ENCODE measurements at regions not wholly inside any gene's neighbourhood (a gene's known extent, or its start where the extent isn't known, plus 50 kb on each side); places are given as distances from the start of the nearest gene placed in this dataset.

DNA sequence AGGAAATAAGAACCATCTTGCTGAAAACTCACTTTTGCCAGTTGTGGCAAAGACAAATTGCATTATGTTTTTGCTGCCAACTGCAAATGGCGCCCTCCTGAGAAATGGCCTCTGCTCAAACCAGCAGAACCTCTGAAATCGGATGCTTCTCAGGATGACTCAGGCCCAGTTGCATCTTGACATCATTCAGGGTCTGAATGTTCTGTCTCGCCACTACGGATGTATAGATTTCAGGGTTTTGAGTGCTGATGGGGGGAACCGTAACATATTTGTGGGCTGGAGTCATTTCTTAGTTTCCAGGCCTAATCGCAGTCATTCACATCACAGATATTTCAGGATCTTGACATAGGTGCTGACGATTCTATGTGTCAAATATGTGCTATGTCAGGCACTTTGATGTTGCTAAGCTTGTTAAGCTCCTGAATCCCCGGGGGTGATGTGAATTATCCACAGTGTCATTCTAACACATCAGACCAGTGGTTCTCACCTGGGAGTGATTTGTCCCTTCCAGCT lies 207.1 kb downstream of the NFATC2 start:
- TF ChIP-seq, protein P1, sequence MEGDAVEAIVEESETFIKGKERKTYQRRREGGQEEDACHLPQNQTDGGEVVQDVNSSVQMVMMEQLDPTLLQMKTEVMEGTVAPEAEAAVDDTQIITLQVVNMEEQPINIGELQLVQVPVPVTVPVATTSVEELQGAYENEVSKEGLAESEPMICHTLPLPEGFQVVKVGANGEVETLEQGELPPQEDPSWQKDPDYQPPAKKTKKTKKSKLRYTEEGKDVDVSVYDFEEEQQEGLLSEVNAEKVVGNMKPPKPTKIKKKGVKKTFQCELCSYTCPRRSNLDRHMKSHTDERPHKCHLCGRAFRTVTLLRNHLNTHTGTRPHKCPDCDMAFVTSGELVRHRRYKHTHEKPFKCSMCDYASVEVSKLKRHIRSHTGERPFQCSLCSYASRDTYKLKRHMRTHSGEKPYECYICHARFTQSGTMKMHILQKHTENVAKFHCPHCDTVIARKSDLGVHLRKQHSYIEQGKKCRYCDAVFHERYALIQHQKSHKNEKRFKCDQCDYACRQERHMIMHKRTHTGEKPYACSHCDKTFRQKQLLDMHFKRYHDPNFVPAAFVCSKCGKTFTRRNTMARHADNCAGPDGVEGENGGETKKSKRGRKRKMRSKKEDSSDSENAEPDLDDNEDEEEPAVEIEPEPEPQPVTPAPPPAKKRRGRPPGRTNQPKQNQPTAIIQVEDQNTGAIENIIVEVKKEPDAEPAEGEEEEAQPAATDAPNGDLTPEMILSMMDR (IDR thresholded peaks at IDR 0.05) = peak; percentile 59
- Mint-ChIP-seq H3K36me3 (ENCODE audit: low read depth) (0 out of 2 replicates have a peak, but pooled peaks cover 5% of the 10 kb centered on the region), H3K4me3 (peak overlapping the region; percentile 42), H3K4me1 (ENCODE audit: low read depth) (peaks cover 78% of the 10 kb centered on the region), H3K27ac (peak overlapping the region; percentile 94), H3K27me3 (ENCODE audit: insufficient read depth) (no peaks in the 10 kb centered on the region; the same call in 1 of the 2 replicates), H3K9me3 (peaks cover 4% of the 10 kb centered on the region; the same call in 1 of the 2 replicates)
- DNase-seq = peak; percentile 96

DNA sequence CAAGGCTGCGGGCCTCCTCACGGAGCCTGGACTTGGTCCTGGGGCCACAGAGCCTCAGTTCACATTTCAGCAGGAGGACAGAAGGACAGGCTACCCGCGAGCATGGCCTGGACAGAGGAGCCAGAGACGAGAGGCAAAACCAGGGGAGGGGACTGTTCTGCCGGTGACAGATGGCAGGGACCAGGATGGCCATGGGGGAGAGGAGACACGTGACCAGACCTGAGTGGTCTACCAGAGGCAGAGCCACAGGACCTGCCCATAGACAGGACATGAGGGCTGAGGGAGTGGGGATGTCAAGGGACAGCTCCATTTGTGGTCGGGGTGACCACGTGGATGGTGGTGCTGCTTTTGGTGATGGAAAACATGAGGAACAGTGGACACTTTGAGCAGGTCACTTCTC lies 207.9 kb downstream of the NFATC2 start:
- Mint-ChIP-seq H3K36me3 (ENCODE audit: low read depth) (peaks cover 11% of the 10 kb centered on the region), H3K27me3 (ENCODE audit: insufficient read depth) (no peaks in the 10 kb centered on the region; the same call in 1 of the 2 replicates), H3K9me3 (peaks cover 9% of the 10 kb centered on the region), H3K4me1 (ENCODE audit: low read depth) (peaks cover 70% of the 10 kb centered on the region), H3K4me3 (no peak overlapping the region; the same call in 1 of the 2 replicates), H3K27ac (peak overlapping the region; percentile 94)
- no peak for DNase-seq
- TF ChIP-seq, protein P1 (IDR thresholded peaks at IDR 0.05) = no peak

DNA sequence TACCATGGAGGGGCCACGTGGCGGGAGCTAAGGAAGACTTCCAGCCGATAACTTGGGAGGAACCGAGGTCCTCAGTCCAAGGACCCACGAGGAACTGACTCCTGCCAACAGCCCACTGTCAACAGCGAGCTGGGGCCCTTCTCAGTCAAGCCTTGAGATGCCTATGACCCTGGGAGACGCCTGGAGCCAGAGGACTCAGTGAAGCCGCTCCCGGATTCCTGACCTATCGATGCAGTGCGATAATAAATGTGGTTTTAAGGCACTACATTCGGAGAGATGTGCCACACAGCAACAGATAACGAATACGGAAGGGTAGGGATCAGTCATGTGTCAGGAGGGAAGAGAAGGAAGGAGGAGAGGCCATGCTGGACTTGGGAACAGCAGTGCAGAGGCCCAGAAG lies 208.5 kb downstream of the NFATC2 start:
- H3K27me3 Mint-ChIP-seq (ENCODE audit: insufficient read depth) = no peaks in the 10 kb centered on the region; the same call in 1 of the 2 replicates
- peaks cover 14% of the 10 kb centered on the region for H3K9me3 Mint-ChIP-seq
- TF ChIP-seq, protein P1 (IDR thresholded peaks at IDR 0.05) = no peak
- DNase-seq = no peak
- H3K4me3 Mint-ChIP-seq = no peak overlapping the region
- H3K4me1 Mint-ChIP-seq (ENCODE audit: low read depth) = peaks cover 64% of the 10 kb centered on the region
- H3K36me3 Mint-ChIP-seq (ENCODE audit: low read depth) = peaks cover 18% of the 10 kb centered on the region
- H3K27ac Mint-ChIP-seq = peak overlapping the region; percentile 94

DNA sequence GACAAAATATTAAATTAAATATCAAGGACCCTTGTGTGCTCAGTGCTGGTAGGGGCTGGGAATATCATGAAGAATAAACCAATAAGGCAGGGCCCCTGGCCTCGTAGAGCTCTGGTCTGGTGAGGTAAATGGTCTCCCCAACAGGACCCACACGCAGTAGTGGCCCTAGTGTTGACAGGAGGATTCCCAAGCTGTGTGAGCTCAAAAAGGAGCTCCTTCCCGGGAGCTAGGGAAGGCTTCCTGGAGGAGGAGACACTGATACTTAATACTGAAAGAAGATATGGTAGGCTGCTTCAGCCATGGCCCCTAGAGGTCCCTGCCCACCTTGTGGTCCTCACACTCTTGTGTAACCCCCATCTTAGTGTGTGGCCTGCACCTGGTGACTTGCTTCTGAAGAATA lies 209.1 kb downstream of the NFATC2 start:
- TF ChIP-seq, protein P1 (IDR thresholded peaks at IDR 0.05) = no peak
- H3K4me1 Mint-ChIP-seq (ENCODE audit: low read depth) = peaks cover 58% of the 10 kb centered on the region
- no peak for DNase-seq
- no peaks in the 10 kb centered on the region; the same call in 1 of the 2 replicates for H3K27me3 Mint-ChIP-seq (ENCODE audit: insufficient read depth)
- peaks cover 14% of the 10 kb centered on the region for H3K9me3 Mint-ChIP-seq
- H3K36me3 Mint-ChIP-seq (ENCODE audit: low read depth) = peaks cover 18% of the 10 kb centered on the region
- H3K4me3 Mint-ChIP-seq = no peak overlapping the region
- H3K27ac Mint-ChIP-seq = no peak overlapping the region

DNA sequence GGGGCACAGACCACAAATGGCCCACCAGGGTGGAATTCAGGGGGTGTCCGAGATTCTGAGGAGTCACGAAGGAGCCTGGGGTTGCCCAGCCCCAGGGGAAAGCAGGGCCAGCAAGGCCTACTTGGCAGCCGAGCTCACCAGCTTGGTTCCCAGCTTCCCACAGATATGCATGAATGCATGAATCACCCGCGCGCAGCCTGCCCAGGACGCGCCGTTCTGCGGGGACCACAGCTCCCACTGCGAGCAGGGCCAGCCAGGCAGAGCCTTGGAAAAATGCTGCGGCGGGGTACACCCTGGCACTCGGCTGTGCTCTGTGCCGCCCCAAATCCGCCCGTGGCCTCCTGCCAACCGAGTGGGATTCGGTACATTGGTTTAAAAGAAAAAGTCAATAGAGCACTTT lies 211.0 kb downstream of the NFATC2 start:
- Mint-ChIP-seq H3K4me1 (ENCODE audit: low read depth) (peaks cover 57% of the 10 kb centered on the region), H3K36me3 (ENCODE audit: low read depth) (peaks cover 18% of the 10 kb centered on the region), H3K9me3 (peaks cover 14% of the 10 kb centered on the region), H3K27me3 (ENCODE audit: insufficient read depth) (no peaks in the 10 kb centered on the region; the same call in 1 of the 2 replicates), H3K4me3 (no peak overlapping the region), H3K27ac (peak overlapping the region; percentile 65; the same call in 1 of the 2 replicates)
- peak; percentile 54 for DNase-seq
- TF ChIP-seq, protein P1 (IDR thresholded peaks at IDR 0.05) = no peak
